Parathyroid adenoma (tissue), 2 donors: ENCODE measurements at regions not wholly inside any gene's neighbourhood (a gene's known extent, or its start where the extent isn't known, plus 50 kb on each side); places are given as distances from the start of the nearest gene placed in this dataset.

ENCODE experiments used
- H2AFZ ChIP-seq: fragments of 300-600 bp; sonication (generic); one replicate; pipeline ENCODE4 v1.7.0; 2017; ENCODE audit warnings: antibody characterized with exemption, mild to moderate bottlenecking
- H3K27ac ChIP-seq: fragments of 300-600 bp; sonication (generic); one replicate; pipeline ENCODE4 v1.7.0; 2017
- H3K27me3 ChIP-seq: fragments of 300-600 bp; sonication (generic); one replicate; pipeline ENCODE4 v1.7.0; 2017; ENCODE audit warnings: low read length; ENCODE audit not compliant: control insufficient read depth, insufficient read depth
- H3K36me3 ChIP-seq: fragments of 300-600 bp; sonication (generic); one replicate; pipeline ENCODE4 v1.7.0; 2017; ENCODE audit warnings: low read length; ENCODE audit not compliant: control insufficient read depth, insufficient read depth
- H3K4me1 ChIP-seq: fragments of 300-600 bp; sonication (generic); one replicate; pipeline ENCODE4 v1.7.0; 2017; ENCODE audit warnings: control low read depth
- H3K4me2 ChIP-seq: fragments of 300-600 bp; sonication (generic); one replicate; pipeline ENCODE4 v1.7.0; 2017; ENCODE audit warnings: low read length
- H3K4me3 ChIP-seq: fragments of 300-600 bp; sonication (generic); one replicate; pipeline ENCODE4 v1.7.0; 2017; ENCODE audit warnings: low read depth, low read length
- H3K79me2 ChIP-seq: fragments of 300-600 bp; sonication (generic); one replicate; pipeline ENCODE4 v1.7.0; 2017; ENCODE audit warnings: control low read depth
- H3K9ac ChIP-seq: fragments of 300-600 bp; sonication (generic); one replicate; pipeline ENCODE4 v1.7.0; 2017; ENCODE audit warnings: mild to moderate bottlenecking
- H3K9me3 ChIP-seq: fragments of 300-600 bp; sonication (generic); one replicate; pipeline ENCODE4 v1.7.0; 2017; ENCODE audit warnings: low read length; ENCODE audit not compliant: control insufficient read depth
- CTCF ChIP-seq: fragments of 300-600 bp; sonication (generic); IDR thresholded peaks from one replicate; pipeline ENCODE4 v1.7.0; 2017; ENCODE audit warnings: antibody characterized with exemption, mild to moderate bottlenecking
- donor health status: primary hyperparathyroidism.

DNA sequence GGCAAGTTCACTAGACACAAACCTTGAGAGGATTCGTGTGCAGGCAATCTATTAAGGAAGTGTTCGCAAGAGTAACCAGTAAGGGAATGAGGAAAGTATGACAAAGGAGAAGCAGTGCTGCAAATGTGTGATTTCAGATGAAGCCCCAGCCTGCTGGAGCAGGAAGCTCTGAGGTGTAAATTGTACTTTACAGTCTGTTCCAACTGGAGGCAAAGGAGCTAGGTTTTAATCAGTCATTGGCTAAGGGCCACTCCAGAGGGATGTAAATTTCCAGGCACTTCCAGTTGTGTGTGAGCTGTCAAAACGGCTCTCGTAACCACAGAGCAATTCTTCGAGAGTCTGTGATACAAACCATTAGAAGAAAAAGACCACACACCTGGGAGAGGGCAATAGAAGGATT is 359.5 kb upstream of the FAM98A start:
- Histone ChIP-seq H3K9ac (no peak overlapping the region), H3K9me3 (no peaks in the 10 kb centered on the region), H3K27ac (no peak overlapping the region), H3K27me3 (no peaks in the 10 kb centered on the region), H3K4me1 (no peaks in the 10 kb centered on the region), H3K4me3 (no peak overlapping the region), H3K36me3 (no peaks in the 10 kb centered on the region), H2AFZ (no peak overlapping the region), H3K4me2 (no peak overlapping the region), H3K79me2 (no peaks in the 10 kb centered on the region)
- TF ChIP-seq CTCF = no peak

DNA sequence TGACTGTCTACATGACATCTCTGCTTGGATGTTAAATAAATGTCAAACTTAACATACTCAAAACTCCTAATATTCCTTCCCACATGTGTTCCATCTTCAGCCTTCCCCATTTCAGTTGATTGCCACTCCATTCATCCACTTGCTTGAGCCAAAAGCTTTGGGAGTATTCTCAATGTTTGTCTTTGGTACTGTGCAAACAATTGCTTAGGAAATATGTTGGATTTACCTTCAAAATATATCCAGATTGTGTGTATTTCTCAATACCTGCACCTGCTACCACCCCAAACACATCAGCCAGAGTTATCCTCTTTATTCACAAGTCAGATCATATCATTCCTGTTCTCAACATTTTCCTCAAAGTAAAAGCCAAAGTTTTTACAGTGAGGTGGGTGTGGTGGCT is 350.3 kb upstream of the FAM98A start:
- Histone ChIP-seq H3K36me3 (no peaks in the 10 kb centered on the region), H3K9ac (no peak overlapping the region), H3K27me3 (no peaks in the 10 kb centered on the region), H3K4me3 (no peak overlapping the region), H3K4me1 (no peaks in the 10 kb centered on the region), H2AFZ (no peak overlapping the region), H3K4me2 (no peak overlapping the region), H3K27ac (no peak overlapping the region), H3K9me3 (no peaks in the 10 kb centered on the region), H3K79me2 (no peaks in the 10 kb centered on the region)
- TF ChIP-seq CTCF = no peak

DNA sequence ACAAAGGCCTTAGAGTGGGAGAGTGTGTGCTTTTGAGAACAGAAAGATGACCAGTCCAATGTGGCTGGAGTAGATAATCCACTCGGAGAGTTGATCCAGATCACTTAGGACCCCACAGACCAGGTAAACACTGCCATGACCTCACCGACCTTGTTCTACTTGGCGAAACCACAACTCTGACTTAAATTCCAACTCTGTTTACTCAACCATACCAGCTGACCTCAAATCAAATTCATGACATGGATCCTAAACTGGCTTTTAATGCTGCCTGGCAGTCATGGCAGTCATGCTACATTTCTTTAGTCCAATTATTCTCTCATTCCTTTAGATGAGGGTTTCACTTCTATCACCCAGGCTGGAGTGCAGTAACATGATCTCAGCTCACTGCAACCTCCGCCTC is 347.1 kb upstream of the FAM98A start:
- no peak overlapping the region for H3K4me3 ChIP-seq

GRCh38 chr2:33933203-33933602 is 334.1 kb upstream of the FAM98A start:
- Histone ChIP-seq H3K4me3 (no peak overlapping the region), H3K9me3 (no peaks in the 10 kb centered on the region), H2AFZ (no peak overlapping the region), H3K27me3 (no peaks in the 10 kb centered on the region), H3K27ac (no peak overlapping the region), H3K36me3 (no peaks in the 10 kb centered on the region), H3K4me2 (no peak overlapping the region), H3K79me2 (no peaks in the 10 kb centered on the region), H3K9ac (no peak overlapping the region), H3K4me1 (no peaks in the 10 kb centered on the region)
- no peak for TF ChIP-seq CTCF

More for the DNA sequence above, 347.1 kb upstream of the FAM98A start:
- Histone ChIP-seq H3K4me1 (no peaks in the 10 kb centered on the region), H3K27me3 (no peaks in the 10 kb centered on the region), H3K9me3 (no peaks in the 10 kb centered on the region), H2AFZ (no peak overlapping the region), H3K79me2 (no peaks in the 10 kb centered on the region), H3K9ac (no peak overlapping the region), H3K4me2 (no peak overlapping the region), H3K27ac (no peak overlapping the region), H3K36me3 (no peaks in the 10 kb centered on the region)
- TF ChIP-seq CTCF = no peak

DNA sequence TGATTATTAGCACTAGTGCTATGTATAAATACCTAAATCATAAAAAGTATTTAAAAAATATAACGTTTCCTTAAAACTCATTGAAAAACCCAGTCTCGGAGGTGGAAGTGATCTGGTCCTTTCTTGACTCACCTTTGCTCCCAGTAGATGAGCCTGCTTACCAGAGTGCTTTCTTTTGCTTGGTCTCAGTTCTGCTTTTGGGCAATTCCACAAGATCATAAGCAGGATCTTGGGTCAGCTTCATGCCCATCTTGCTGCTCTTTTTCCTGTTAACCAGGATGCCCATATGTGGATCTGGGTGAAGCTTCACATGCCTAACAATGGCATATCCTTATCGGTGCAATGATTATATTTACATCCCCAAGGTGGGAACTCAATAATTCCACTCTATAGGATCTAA is 332.1 kb upstream of the FAM98A start:
- no peak overlapping the region for H3K4me2 ChIP-seq
- H3K27ac ChIP-seq = no peak overlapping the region
- no peaks in the 10 kb centered on the region for H3K36me3 ChIP-seq
- H3K79me2 ChIP-seq = no peaks in the 10 kb centered on the region
- no peak overlapping the region for H3K9ac ChIP-seq
- H3K4me3 ChIP-seq = no peak overlapping the region
- no peak for TF ChIP-seq CTCF
- no peaks in the 10 kb centered on the region for H3K4me1 ChIP-seq
- no peaks in the 10 kb centered on the region for H3K27me3 ChIP-seq
- H2AFZ ChIP-seq = no peak overlapping the region
- H3K9me3 ChIP-seq = no peaks in the 10 kb centered on the region
